ENCODE measurements at regions not wholly inside any gene's neighbourhood (a gene's known extent, or its start where the extent isn't known, plus 50 kb on each side); places are given as distances from the start of the nearest gene placed in this dataset.

DNA sequence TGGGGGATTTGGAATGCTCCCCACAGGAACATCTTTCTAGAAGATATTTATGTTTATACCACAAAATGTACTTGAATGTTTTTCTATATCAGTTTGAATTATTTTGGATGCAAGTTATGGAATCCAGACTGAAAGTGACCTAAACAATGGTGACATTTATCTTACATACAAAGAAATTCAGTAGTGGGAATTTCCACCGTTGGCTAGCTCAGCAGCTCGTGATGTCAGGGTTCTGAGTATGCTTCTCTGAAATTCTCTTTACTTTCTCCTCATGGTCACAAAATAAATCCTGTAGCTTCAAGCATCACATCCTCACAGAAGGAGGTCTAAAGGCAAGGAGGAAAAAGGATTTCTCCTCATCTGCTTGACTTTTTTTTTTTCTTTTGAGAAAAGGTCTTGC, 105.3 kb downstream of the AKAIN1 start:
- no peak for DNase-seq

DNA sequence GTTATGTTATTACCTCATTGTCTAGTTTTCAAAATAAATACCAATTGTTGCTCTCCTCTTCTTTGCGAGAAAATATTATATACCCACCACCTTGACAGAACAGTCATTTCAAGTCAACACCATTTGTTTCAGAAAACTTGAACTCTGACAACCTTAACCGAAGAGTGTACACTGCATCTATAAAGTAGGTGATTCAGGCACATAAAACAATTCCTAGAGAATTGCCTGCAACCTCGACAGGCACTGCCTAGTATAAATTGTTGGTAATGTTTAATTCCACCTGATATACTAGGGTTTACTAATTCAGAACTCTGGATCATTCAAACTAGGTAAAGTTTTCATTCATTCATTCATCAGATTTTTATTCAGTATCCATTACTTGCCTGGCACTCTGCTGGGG, 121.8 kb downstream of the AKAIN1 start:
- no peak for DNase-seq

DNA sequence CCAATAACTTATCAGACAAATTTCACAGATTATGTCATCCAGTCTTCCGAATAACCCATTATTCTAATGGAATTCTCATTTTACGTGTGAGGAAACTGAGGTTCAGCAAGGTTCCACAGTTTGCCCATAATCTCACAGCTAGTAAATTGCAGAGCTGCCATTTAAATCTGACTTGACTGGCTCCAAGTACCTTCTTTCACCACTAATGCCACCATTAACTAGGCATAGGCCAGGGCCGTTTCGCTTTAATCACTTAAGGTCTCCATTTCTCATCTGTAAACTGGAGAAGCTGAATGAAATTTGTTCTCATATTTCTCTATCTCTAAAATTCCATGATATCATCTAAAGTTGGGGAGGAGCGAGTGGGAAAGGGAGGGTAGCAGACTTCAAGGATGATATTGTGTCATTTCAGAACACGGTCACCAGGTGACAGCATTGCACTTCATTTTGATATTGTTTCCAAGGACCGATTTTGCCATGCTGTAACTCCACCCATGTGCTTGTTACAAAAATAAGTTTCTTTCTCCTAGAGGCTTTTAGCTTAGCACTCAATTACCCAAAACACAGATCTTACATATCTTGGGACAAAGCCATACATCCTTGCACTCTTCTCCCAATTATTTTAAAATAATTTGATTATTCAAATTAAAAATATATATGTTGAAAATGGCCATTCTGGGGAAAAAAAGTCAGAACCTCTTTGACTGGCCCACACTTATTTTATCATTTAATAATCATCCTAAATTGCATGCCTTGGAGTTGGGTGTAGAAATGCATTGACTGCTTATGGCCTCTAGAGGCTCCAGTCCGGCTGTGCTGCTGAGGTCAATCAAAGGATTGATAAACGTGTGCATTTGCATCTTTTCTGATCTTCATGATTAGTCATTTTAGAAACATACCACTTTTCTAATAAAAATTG, 123.8 kb downstream of the AKAIN1 start:
- no peak for DNase-seq

DNA sequence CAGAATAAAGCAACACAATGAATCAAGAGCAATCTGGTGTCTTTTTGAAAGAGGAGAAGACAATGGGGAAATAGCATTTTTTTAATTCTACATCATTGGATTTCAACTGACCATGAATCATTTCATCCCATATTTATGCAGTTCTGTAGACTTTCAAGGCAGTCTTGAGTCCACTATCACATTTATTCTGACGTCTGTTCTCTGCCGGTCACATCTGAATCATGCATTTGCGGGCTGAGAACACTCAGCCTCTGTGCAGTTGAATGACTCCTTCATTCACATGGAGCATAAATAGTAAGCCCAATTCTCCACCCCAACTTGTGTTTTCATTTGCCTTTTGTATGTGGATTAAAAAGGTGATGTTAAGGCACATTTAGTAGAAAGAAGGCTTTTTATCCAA, 128.2 kb downstream of the AKAIN1 start:
- no peak for DNase-seq

DNA sequence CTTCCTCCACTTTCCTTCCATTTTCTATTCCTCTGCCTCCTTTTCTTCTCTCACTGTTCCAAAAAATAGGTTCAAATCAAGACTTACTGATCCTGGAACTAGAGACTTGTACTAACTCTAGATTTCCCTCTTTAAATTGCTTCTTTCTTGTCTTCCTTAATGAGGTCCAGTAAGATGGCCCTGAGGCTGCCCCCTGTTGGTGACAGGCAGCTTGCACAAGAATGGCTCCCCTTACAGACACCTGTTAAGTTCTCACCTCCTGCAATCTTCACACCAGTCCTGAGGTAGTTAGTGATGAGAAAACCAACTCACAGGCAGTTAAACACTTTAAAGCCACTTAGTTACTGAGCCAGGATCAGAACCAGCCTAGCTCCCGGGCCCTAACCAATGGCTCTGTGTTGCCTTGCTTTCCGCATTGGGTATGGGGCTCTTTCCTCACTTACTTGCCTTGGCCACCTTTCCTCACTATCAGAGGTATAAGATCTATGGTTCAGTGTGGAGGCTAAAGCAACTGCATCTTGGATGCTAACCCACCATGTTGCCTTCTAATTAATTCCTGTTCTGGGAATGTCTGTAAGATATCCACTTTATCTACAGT, 130.6 kb downstream of the AKAIN1 start:
- no peak for DNase-seq

DNA sequence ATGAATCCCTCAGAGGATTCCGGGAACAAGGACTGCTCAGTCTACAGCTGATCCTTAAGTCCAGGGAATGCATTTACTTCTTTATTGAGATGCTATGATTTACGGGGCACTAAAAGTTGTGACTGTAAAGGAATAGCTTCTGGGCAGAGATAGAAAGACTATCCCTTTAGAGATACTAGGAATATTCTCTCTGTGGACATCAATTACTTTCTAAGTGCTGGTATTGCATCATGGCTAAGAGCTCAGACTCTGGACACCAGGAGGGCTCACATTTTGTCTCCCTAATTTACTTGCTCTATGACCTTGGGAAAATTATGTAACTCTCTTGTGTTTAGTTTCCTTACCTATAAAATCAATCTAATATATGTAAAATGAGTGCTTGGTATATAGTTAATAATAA, 131.4 kb downstream of the AKAIN1 start:
- DNase-seq: no peak

DNA sequence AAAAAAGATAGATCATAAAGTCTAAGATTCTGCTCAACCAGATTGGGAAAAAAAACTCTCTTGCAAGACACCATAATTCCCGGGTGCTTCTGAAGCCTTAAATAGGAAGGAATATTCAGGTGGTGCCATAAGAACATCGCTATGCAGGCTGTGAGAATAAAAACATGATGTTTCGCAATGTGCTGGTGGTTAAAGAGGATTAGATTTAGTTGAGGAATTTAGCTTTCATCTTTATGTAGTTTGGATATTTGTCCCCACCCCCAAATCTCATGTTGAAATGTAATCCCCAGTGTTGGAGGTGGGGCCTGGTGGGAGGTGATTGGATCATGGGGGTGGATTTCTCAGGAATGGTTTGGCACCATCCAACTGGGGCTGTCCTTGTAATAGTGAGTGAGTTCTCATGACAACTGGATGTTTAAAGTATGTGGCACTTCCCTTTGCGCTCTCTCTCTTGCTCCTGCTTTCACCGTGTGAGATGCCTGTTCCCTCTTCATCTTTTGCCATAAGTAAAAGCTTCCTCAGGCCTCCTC, 132.2 kb downstream of the AKAIN1 start:
- DNase-seq: no peak

DNA sequence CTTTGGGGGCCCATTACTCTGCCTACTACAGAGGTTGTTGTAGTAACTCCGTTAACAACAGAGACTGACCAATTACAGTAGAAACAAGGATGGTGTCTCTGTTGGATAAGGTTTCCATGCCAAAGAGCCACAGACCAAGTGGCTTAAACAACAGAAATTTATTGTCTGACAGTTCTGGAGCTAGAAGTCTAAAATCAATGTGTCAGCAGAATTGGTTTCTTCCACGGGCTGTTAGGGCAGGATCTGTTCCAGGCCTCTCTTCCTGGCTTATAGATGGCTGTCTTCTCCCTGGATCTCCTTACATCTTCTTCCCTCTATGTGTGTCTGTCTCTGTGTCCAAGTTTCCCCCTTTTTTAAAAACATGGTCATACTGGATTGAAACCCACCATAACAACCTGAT, 135.3 kb downstream of the AKAIN1 start:
- no peak for DNase-seq

DNA sequence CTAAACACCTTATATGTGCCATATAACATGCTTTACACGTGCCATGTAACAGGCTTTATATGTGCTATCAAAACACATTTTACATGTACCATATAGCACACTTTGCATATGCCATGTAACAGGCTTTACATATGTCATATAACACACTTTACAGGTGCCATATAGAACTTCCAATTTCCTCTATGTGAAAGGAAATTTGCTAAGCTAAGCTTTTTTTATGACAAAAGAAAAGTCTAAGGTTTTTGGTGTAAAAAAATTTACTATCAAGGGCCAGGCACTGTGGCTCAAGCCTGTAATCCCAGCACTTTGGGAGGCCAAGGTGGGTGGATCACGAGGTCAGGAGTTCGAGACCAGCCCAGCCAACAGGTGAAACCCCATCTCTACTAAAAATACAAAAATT, 136.5 kb downstream of the AKAIN1 start:
- no peak for DNase-seq

DNA sequence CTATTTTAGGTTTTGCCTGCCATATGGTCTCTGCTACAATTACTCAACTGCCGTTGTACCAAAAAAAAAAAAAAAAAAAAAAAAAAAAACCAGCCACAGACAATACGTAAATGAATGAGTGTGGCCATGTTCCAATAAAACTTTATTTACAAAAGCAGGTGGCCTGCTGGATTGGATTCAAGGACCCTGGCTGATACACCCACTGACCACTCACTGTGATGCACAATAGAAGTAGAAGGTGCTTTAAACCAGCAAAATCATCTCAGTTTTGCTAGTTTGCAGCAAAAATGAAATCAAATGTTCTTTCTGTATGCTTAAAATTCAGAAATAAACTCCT, 137.4 kb downstream of the AKAIN1 start:
- DNase-seq: no peak

DNA sequence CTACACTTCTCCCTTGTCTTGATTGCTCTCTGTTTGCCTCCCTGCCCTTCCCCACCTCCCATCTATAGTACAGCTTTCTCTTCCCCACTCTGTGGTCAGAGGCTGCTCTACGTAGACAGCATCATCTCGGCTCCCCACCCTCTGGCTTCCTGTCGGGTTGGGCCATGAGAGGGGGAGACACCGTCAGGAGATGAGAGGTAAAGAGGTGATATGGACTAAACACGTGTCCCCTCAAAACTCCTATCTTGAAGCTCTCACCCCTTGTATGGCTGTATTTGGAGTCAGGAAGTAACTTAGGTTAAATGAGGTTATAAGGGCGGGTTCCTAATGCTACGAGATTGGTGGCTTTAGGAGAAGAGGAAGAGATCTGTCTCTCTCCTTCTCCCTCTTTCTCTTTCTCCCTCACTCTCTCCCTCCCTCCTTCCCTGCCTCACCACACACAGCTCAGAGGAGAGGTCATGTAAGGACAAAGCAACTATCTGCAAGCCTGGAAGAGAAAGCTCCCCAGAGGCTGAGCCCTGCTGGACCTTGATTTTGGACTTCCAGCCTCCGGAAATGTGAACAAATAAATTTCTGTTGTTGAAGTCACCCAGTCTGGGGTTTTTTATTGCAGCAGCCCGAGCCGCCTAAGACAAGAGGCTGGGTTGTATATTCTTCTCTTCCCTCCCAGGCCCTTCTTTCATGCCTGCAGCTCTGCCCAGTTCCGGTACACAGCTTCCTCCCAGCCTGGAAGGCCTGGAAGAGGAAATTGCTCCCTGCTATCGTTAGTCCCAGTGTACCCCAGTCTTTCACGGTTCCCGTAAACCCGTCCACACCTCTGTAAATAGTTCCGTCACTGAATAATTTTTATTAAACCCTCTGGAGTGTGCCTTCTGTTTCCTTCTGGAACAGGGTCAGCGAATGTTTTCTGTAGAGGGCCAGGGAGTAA, 138.0 kb downstream of the AKAIN1 start:
- DNase-seq: no peak

DNA sequence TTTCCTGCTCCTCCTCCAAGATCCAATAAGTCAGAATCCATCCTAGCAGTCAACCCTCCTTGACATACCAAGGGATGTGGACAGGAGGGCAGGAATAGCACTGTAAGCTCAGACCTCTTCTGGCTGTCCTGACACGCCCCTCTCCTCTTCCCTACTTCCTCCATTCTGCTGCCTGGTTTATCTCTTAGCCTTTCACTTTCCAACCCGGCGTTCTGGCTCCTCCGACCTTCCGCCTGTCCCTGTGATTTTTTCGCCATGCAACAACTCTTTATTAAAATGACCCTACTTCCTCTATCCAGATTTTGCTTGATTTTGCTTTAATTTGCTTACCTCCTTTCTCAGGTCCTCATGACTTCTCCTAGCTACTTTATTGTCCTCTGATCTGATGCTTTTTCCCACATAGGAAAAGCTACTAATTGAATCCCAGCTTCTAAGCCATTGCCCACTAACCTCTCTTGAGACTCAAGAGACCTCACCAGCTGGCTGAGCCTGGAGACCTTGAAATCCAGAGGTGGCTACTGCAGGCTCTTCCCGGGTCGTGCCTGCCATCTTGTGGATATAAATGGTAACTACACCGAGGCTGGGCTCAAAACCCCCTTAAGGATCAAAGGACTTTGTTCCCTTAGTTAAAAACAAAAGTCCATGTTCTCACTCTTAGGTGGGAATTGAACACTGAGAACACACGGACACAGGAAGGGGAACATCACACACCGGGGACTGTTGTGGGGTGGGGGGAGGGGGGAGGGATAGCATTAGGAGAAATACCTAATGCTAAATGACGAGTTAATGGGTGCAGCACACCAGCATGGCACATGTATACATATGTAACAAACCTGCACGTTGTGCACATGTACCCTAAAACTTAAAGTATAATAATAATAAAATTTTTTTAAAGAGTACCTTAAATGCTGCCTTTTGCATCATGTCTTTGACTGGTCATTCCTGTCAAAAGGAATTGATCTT, 139.4 kb downstream of the AKAIN1 start:
- peak; percentile 37 for DNase-seq

DNA sequence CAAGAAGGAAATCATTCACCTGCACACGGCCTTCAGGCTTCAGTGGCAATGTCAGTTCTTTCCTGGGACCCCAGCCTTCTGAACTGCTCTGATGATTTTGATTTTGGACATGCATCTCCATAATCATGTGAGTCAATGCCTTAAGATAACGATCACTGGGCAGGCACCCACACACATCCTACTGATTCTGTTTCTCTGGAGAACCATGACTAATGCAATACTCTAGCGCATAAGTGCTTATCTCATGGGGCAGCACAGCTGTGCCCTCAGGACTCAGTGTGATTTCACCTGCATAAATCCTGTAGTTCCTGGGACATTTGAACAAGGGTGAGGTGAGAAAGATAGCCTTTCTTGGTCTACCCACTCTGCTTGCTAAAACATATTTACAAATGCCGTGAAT, 144.6 kb downstream of the AKAIN1 start:
- no peak for DNase-seq

DNA sequence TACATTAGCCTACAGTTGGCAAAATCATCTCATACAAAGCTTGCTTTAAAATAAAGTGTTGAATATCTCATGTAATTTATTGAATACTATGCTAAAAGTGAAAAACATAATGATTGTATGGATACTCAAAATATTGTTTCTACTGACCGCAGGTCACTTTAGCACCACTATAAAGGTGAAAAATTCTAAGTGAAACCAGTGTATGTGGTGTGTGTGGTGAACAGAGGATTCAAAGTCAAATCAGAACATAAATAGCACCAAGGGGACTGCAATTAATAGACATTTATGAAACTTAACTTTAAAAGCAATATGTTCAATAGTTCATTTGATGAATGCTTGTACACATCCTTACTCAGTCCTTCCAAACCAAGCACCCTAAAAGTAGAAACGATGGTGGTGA, 145.8 kb downstream of the AKAIN1 start:
- no peak for DNase-seq

DNA sequence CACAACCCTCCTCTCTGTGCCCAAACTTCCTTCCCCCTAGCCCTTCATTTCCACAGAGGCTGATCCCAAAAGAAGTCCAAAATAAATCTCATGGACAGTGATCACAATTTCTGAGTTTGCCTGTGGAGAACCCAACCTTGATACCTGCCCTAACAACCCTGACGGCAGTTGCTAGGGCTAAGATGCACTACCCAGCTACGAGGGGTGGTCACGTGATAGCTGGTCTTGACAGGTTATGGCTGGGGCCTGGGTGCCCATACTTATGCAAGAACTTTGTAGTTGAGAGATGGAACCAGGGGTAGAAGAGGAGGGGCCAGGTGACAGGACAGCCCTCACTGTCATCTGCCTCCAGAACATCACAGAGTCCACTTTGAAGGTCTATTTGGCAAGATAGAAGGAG, 147.9 kb downstream of the AKAIN1 start:
- DNase-seq: no peak

DNA sequence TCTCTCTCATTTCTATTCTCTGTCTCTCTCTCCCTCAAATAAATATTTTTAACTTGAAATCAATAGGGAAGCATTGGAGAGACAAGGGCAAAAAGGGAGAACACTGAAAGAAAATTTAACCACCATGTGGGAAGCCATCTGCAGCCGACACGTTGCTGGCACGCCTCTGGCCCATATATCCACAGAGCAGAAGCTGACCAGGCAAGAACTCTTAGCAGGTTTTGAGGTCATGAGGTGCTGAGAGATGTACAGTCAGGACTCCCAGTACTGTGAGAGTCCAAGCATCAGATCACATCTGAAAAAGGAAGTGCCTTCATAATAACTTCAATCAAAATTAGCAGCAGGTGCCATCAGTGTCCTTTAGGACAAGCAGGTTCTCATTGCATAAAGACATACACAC, 156.6 kb downstream of the AKAIN1 start:
- no peak for DNase-seq

DNA sequence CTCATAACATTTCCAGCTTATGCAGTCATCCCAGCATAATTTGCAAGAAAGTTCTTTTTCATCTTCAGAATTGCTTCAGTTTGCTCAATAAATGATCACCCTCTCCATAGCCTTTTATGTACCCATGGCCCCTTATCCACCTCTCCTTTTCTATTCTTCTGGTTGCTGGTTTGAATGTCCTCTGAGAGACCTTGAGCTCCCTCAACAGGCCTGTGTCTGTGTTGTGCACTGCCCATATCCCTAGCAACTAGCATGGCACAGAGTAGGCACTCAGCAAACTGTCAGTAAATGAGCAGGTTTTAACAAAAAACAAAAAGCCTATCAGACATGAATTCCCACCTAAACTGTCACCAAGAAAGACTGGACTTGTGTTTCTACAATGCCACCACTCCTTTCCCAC, 160.5 kb downstream of the AKAIN1 start:
- DNase-seq: no peak

DNA sequence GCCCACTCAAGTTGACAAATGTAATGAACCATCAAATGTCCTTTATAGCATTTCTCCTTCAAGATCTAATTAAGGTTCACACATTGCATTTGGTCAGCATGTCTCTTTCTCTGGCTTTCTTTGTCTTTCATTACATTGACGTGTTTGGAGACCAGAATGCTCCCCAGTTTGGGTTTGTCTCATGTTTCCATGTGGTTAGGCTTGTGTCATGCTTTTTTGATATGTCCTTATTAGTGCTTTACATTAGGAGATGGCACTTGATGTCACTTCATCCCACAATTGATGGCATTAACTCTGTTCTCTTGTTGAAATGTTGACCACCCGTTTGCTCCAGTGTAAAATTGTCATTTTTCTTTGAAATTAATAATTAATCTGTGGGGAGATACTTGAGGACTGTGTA, 165.8 kb downstream of the AKAIN1 start:
- no peak for DNase-seq

DNA sequence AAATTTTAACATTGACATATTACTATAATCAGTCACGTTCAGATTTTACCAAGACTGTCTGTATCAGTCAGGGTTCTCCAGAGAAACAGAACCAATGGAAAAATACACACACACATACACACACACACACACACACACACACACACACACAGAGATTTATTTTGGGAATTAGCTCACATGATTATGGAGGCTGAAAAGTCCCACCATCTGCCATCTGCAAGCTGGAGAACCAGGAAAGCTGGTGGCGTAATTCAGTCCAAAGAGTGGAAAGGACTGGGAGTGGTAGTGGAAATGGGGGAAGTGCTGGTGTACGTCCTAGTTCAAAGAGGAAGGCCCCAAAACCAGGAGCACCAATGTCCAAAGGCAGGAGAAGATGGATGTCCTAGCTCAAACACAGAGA, 166.4 kb downstream of the AKAIN1 start:
- DNase-seq: no peak

DNA sequence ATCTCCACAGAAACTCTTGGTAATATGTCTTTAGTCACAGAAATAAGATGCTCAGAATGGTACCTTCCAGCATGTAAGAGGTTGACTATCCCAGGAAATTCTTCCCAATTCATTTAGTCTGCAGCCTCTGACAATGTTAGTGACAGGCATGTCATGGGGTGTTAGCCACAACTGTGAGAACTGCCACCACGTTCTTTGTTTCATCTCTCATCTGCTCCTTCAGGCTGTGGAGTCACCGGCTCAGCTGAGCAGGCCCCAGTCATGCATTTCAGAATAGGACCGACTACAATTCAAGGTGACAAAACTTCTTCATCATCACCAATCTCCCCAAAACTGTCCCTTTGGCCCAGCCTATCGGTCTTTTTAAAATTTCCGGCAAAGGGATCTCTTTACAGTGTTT, 167.5 kb downstream of the AKAIN1 start:
- no peak for DNase-seq

DNA sequence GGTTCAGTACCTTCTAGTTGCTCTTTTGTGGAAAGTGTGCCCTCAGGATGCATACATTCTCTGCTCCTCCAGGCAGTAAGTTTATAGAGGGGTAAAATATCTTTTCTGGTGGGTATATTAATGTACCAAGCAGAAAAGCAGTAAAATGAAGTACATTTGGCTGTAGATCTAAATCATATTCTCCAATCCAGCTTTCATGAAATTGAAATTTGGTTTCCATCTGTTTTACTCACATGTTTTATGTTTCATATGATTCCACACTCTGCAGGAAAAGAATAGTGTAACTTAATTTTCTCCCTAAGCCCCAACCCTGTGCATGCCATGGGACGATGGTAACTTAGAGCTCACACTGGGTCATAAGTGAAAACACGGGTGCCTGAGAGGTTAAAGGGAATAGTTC, 172.3 kb downstream of the AKAIN1 start:
- no peak for DNase-seq

DNA sequence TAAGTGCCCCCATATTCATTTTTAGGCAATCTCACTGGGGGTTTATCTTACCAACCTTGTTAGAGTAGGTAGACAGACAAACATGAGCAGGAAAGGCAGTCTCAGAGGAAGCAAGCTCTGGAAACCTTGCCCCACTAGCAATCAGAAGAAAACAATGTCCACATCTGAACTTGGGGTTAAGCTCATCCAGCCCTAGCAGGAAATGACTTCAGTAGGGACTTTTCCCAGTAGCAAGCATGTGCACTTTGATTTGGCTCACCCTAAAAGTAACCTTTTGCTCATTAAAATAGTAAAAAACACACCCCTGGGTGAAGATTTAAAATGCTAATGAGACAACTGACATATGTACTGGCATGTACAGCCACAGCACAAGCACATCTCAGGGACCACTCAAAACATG, 175.5 kb downstream of the AKAIN1 start:
- no peak for DNase-seq

Measured in activated naive CD4-positive, alpha-beta T cell treated with Interleukin-2 at 50 U/mL for 16 hours (primary cell).